Keratinocyte (primary cell): ENCODE measurements at regions not wholly inside any gene's neighbourhood (a gene's known extent, or its start where the extent isn't known, plus 50 kb on each side); places are given as distances from the start of the nearest gene placed in this dataset.

Source experiments
- DNase-seq: peaks from one replicate; pipeline ENCODE4 v3.0.0-alpha.2; 2011; ENCODE audit warnings: low read depth, missing footprints, low spot score
- FAIRE-seq: peaks from 2 replicates; lab custom pipeline; 2011; peaks lifted over from hg19 to GRCh38; lab: Jason Lieb, UNC
- H2AFZ ChIP-seq: 2 replicates; pipeline ENCODE4 v1.6.0; 2012; ENCODE audit warnings: low read length, control low read depth, inconsistent platforms; ENCODE audit not compliant: control insufficient read depth
- H3K27ac ChIP-seq: 2 replicates; pipeline ENCODE4 v1.5.1; 2011; ENCODE audit warnings: low read length; ENCODE audit not compliant: control insufficient read depth, insufficient read depth
- H3K27me3 ChIP-seq: 3 replicates; pipeline ENCODE4 v1.6.0; 2011; ENCODE audit warnings: low read length; ENCODE audit not compliant: control insufficient read depth, insufficient read depth; ENCODE audit errors: extremely low read depth
- H3K36me3 ChIP-seq, 2 experiments: 2 replicates in 1 of 2; 3 replicates in 1 of 2; pipeline ENCODE4 v1.5.1; 2011; ENCODE audit warnings: low read length in 2 of 2, mild to moderate bottlenecking in 1 of 2; ENCODE audit not compliant: control insufficient read depth in 2 of 2, insufficient read depth in 2 of 2; ENCODE audit errors: extremely low read depth in 1 of 2
- H3K4me1 ChIP-seq: 3 replicates; pipeline ENCODE4 v1.5.1; 2011; ENCODE audit warnings: low read length; ENCODE audit not compliant: control insufficient read depth, insufficient read depth; ENCODE audit errors: extremely low read depth
- H3K4me2 ChIP-seq: 3 replicates; pipeline ENCODE4 v1.6.0; 2011; ENCODE audit warnings: low read depth, low read length; ENCODE audit not compliant: control insufficient read depth, insufficient read depth; ENCODE audit errors: extremely low read depth
- H3K4me3 ChIP-seq, 3 experiments: fragments of 200-600 bp in 1 of 3; sonication (generic) in 1 of 3; 2 replicates in 2 of 3; 3 replicates in 1 of 3; pipeline ENCODE4 v1.5.1; 2011 to 2016; ENCODE audit warnings: low read length in 3 of 3, mild to moderate bottlenecking in 3 of 3, control low read depth in 2 of 3, inconsistent platforms in 1 of 3, low read depth in 1 of 3, mixed read lengths in 1 of 3, mixed run types in 1 of 3, moderate library complexity in 1 of 3; ENCODE audit not compliant: control insufficient read depth in 2 of 3, insufficient read depth in 2 of 3; ENCODE audit errors: extremely low read depth in 1 of 3
- H3K79me2 ChIP-seq: 2 replicates; pipeline ENCODE4 v1.6.0; 2012; ENCODE audit warnings: low read length; ENCODE audit not compliant: control insufficient read depth, insufficient read depth
- H3K9ac ChIP-seq: 3 replicates; pipeline ENCODE4 v1.6.0; 2011; ENCODE audit warnings: low read length; ENCODE audit not compliant: control insufficient read depth, insufficient read depth; ENCODE audit errors: extremely low read depth
- H3K9me1 ChIP-seq: 3 replicates; pipeline ENCODE4 v1.6.0; 2011; ENCODE audit warnings: low read length; ENCODE audit not compliant: control insufficient read depth, insufficient read depth; ENCODE audit errors: extremely low read depth
- H3K9me3 ChIP-seq: 2 replicates; pipeline ENCODE4 v1.5.1; 2012; ENCODE audit warnings: low read depth, low read length; ENCODE audit not compliant: control insufficient read depth
- H4K20me1 ChIP-seq: 3 replicates; pipeline ENCODE4 v1.6.0; 2011; ENCODE audit warnings: low read length; ENCODE audit not compliant: control insufficient read depth, insufficient read depth; ENCODE audit errors: extremely low read depth
- EZH2 ChIP-seq: IDR thresholded peaks from one replicate; pipeline ENCODE4 v1.6.1; 2012; ENCODE audit warnings: inconsistent platforms, mild to moderate bottlenecking, low read length, moderate library complexity
- dilution Hi-C: fragments of 300-500 bp; cut with MboI; formaldehyde crosslinking; loops from one replicate; pipeline ENCODE4 v1.7.0; 2020; ENCODE audit warnings: low sequenced_read_pairs; ENCODE audit not compliant: extremely low pct_ligation_motif_present
- TF ChIP-seq, protein P1 (sequence below), 3 experiments: IDR thresholded peaks in 1 of 3; conservative IDR thresholded peaks in 1 of 3; optimal IDR thresholded peaks in 1 of 3; 2 replicates in 2 of 3; 3 replicates in 1 of 3; pipeline versions ENCODE3 to v1.5.1; 2011; ENCODE audit warnings: low read length in 3 of 3, mild to moderate bottlenecking in 3 of 3, moderate library complexity in 2 of 3, control low read depth in 1 of 3, inconsistent platforms in 1 of 3; ENCODE audit not compliant: insufficient read depth in 2 of 3; ENCODE audit errors: extremely low read depth in 1 of 3

DNA sequence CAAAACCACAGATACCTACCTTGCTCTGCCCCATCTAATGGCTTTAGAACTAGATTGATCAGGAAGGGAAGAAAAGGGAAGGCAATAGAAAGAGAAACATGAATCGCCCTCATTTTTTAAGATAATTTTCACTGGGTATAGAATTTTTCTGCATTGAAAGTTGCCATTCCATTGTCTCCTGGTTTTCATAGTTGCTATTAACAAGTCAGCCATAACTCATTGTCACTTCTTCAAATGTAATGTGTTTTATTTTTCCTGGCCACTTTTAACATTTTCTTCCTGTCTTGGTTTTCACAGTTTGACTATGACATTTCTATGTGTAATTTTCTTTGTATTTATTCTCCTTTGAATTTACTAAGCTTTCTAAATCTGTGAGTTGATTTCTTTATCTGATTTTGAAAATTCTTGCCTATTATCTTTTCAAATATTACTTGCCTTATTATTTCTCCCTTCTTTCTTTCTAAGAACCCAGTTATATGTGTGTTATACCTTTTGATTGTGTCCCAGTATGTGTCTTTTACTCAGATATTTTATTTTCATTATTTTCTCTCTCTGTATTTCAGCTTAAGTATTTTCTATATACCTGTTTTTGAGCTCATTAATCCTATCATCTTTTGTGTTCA, 85.5 kb upstream of the GLI2 start:
- H4K20me1 ChIP-seq: no peaks in the 10 kb centered on the region
- TF ChIP-seq EZH2: no peak
- TF ChIP-seq, protein P1, sequence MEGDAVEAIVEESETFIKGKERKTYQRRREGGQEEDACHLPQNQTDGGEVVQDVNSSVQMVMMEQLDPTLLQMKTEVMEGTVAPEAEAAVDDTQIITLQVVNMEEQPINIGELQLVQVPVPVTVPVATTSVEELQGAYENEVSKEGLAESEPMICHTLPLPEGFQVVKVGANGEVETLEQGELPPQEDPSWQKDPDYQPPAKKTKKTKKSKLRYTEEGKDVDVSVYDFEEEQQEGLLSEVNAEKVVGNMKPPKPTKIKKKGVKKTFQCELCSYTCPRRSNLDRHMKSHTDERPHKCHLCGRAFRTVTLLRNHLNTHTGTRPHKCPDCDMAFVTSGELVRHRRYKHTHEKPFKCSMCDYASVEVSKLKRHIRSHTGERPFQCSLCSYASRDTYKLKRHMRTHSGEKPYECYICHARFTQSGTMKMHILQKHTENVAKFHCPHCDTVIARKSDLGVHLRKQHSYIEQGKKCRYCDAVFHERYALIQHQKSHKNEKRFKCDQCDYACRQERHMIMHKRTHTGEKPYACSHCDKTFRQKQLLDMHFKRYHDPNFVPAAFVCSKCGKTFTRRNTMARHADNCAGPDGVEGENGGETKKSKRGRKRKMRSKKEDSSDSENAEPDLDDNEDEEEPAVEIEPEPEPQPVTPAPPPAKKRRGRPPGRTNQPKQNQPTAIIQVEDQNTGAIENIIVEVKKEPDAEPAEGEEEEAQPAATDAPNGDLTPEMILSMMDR (optimal IDR thresholded peaks at IDR 0.05 in 1 of 3, IDR thresholded peaks at IDR 0.05 in 1 of 3, conservative IDR thresholded peaks at IDR 0.05 in 1 of 3; ENCODE audit: extremely low read depth in 1 of 3, insufficient read depth in 2 of 3, low read length in 3 of 3): no peak
- DNase-seq: no peak
- H3K9me3 ChIP-seq: peaks cover 5% of the 10 kb centered on the region
- no peak for FAIRE-seq
- H3K79me2 ChIP-seq: no peaks in the 10 kb centered on the region
- H3K4me1 ChIP-seq: no peaks in the 10 kb centered on the region
- no peak overlapping the region for H3K9ac ChIP-seq
- H3K9me1 ChIP-seq: no peaks in the 10 kb centered on the region
- H3K36me3 ChIP-seq: no peaks in the 10 kb centered on the region
- H3K27ac ChIP-seq: no peak overlapping the region
- dilution Hi-C loops: no loop called here
- no peaks in the 10 kb centered on the region for H3K27me3 ChIP-seq
- no peak overlapping the region for H2AFZ ChIP-seq
- no peak overlapping the region for H3K4me2 ChIP-seq
- H3K4me3 ChIP-seq: no peak overlapping the region

DNA sequence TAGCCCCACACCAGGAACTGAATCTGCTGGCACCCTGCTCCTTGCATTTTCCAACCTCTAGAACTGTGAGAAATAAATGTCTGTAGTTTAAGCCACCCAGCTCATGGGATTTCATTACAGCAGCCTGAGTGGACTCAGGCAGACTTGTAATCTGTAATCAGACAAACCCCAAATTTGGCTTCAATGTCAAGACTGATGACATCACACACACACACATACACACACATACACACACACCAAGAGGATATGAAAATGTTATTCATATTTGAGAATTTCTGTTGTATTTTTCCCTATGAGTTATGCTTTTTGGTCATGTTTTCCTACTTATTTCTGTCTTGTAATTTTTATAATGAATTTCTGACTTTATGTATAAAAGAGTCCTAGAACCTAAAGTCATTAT, 83.8 kb upstream of the GLI2 start:
- Histone ChIP-seq H3K9me1 (no peaks in the 10 kb centered on the region), H3K4me3 (no peak overlapping the region), H3K27me3 (no peaks in the 10 kb centered on the region), H3K4me2 (no peak overlapping the region), H3K36me3 (no peaks in the 10 kb centered on the region), H3K79me2 (no peaks in the 10 kb centered on the region), H4K20me1 (no peaks in the 10 kb centered on the region), H3K27ac (no peak overlapping the region), H3K9me3 (peaks cover 5% of the 10 kb centered on the region), H3K9ac (no peak overlapping the region), H2AFZ (no peak overlapping the region), H3K4me1 (no peaks in the 10 kb centered on the region)
- DNase-seq (no peak), FAIRE-seq (no peak)
- no peak for TF ChIP-seq EZH2
- TF ChIP-seq, protein P1 (optimal IDR thresholded peaks at IDR 0.05 in 1 of 3, IDR thresholded peaks at IDR 0.05 in 1 of 3, conservative IDR thresholded peaks at IDR 0.05 in 1 of 3; ENCODE audit: extremely low read depth in 1 of 3, insufficient read depth in 2 of 3, low read length in 3 of 3): no peak
- dilution Hi-C loops: no loop called here
